Suppressor macrophage treated with lipopolysaccharide for 1 hour (primary cell): ENCODE measurements at regions not wholly inside any gene's neighbourhood (a gene's known extent, or its start where the extent isn't known, plus 50 kb on each side); places are given as distances from the start of the nearest gene placed in this dataset.
"Not testable (repeated sequence)": the region's sequence is repeated elsewhere in the genome, so short reads cannot be mapped to it uniquely, and the experiment has no call there.

Experiments
- DNase-seq, 3 donors: peaks; one replicate each; pipeline ENCODE4 v3.0.0-alpha.2; 2020 to 2022

DNA sequence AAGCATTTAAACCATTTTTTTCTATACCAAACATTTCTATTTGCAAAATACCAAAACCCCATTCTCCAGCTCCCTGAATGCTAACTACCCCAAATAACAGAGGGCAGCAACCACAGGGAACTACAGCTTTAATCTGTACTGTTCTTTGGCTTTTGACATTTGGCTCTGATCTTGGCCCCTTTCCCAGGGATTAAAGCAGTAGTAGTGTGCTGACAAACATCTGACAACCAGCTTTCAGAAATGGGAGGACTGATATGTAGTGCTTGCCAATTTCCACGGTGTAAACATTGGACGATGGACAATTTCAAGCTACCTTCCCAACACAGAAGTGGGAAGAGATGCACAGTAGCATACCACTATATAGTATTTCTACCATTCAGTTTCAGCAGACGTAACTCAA, 88.4 kb upstream of the TEAD1 start:
- no peak for DNase-seq

DNA sequence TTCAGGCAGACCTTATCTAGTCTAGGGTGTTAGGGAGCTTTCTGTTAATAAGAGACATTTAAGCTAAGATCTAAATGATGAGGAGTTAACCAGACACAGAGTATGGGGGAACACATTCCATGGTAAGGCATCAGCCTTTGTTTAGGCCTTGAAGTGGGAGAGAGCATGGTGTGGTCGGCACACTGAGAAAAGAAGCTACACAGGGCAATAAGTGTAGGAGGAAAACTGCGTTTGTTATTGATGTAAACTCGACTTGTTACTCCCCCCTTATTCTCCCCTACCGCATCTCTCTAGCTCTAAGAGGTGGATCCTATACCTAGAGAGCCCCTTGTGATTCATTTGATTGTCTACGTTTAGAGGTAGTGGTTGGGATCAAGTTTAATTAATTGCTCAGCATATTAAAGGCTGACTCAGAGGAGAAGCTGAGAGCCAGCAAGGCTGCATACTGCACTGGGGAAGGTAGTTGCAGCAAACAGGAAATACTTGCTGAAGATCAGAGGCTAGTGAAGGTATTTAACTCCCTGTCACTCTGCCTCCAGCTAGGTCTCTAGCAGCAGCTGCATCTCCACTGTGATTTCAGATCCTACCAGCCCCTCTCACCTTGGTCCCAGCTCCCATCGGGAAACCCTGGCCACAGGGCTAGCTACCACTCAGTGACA, 86.8 kb upstream of the TEAD1 start:
- no peak for DNase-seq

GRCh38 chr11:12591706-12592105, 82.5 kb upstream of the TEAD1 start:
- DNase-seq: no peak

- no peak for DNase-seq
Observed at GRCh38 chr11:12592283-12592682, 81.9 kb upstream of the TEAD1 start.

- DNase-seq: not testable (repeated sequence)
Observed at GRCh38 chr11:12595089-12595847, 79.0 kb upstream of the TEAD1 start.

GRCh38 chr11:12598330-12599256, 75.6 kb upstream of the TEAD1 start:
- no peak for DNase-seq

- DNase-seq: peak; percentile 37 to 79 (median 65)
Observed at GRCh38 chr11:12599408-12600143, 74.6 kb upstream of the TEAD1 start.

GRCh38 chr11:12600829-12601228, 73.4 kb upstream of the TEAD1 start:
- DNase-seq: no peak

DNA sequence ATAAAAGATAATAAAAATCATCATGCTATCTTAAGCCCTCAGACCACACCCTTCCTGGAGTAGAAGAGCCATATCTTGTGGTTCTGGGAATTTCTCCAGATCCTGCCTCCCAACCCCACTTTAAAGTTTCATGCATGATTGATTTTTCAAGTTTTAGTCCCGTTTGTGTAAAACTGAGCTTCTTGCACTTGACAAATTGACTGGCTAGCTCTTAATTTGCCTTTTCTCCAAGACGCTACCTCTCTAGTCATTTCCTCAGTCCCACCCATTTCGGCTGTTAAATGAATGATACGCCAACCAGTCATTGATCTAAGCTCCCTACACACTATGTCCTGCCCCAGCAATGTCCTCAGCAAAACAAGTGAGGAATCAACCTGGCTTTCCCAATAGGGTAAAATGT, 71.8 kb upstream of the TEAD1 start:
- no peak for DNase-seq

GRCh38 chr11:12603143-12604088, 70.8 kb upstream of the TEAD1 start:
- no peak for DNase-seq

GRCh38 chr11:12604557-12605153, 69.6 kb upstream of the TEAD1 start:
- DNase-seq: no peak

- DNase-seq: no peak
Observed at GRCh38 chr11:12606597-12606996, 67.6 kb upstream of the TEAD1 start.

DNA sequence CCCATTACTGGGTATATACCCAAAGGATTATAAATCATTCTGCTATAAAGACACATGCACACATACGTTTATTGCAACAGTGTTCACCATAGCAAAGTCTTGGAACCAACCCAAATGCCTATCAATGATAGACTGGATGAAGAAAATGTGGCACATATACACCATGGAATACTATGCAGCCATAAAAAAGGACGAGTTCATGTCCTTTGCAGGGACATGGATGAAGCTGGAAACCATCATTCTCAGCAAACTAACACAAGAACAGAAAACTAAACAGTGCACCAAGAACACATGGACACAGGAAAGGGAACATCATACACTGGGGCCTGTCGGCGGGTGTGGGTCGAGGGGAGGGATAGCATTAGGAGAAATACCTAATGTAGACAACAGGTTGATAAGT, 65.5 kb upstream of the TEAD1 start:
- DNase-seq: not testable (repeated sequence)

- no peak for DNase-seq
Observed at GRCh38 chr11:12611352-12611751, 62.9 kb upstream of the TEAD1 start.

- DNase-seq: no peak
Observed at GRCh38 chr11:12617632-12618031, 56.6 kb upstream of the TEAD1 start.

GRCh38 chr11:12618743-12619540, 55.3 kb upstream of the TEAD1 start:
- DNase-seq: no peak

DNA sequence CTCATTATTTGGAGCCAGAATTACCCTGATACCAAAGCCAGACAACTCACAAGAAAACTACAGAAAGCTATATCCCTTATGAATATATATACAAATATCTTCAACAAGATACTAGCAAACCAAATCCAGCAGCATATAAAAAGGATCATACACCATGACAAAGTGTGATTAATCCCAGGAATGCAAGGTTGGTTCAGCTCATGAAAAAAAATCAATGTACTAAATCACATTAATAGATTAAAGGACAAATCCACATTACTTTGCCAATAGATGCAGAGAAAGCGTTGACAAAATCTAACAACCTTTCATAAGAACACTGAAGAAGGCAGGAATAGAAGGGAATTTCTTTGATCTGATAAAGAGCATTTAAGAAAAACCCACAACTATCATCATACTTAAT, 50.4 kb upstream of the TEAD1 start:
- no peak for DNase-seq
